Loucy (cell line): ENCODE measurements at regions not wholly inside any gene's neighbourhood (a gene's known extent, or its start where the extent isn't known, plus 50 kb on each side); places are given as distances from the start of the nearest gene placed in this dataset.

Experiments
- CTCF ChIP-seq: fragments of 200-600 bp; sonication (generic); conservative IDR thresholded peaks from 2 replicates; pipeline ENCODE4 v1.5.1; 2014; ENCODE audit warnings: mild to moderate bottlenecking, antibody characterized with exemption, low read length
- EZH2phosphoT487 ChIP-seq: fragments of 200-600 bp; IDR thresholded peaks from 2 replicates; pipeline ENCODE4 v1.6.1; 2018; ENCODE audit warnings: antibody characterized with exemption, mild to moderate bottlenecking, moderate library complexity, borderline replicate concordance

GRCh38 chr4:187020676-187021075 lies 297.0 kb upstream of the FAT1 start:
- no peak for TF ChIP-seq CTCF
- TF ChIP-seq EZH2phosphoT487, result no peak
